PC-3 (cell line): ENCODE measurements at regions not wholly inside any gene's neighbourhood (a gene's known extent, or its start where the extent isn't known, plus 50 kb on each side); places are given as distances from the start of the nearest gene placed in this dataset.
"Not testable (repeated sequence)": the region's sequence is repeated elsewhere in the genome, so short reads cannot be mapped to it uniquely, and the experiment has no call there.

Experiments
- ATAC-seq: fragments of 200-7000 bp; cut with Tn5 transposase; 2 replicates; pipeline ENCODE4 v1.9.1; 2020; ENCODE audit warnings: mild to moderate bottlenecking, moderate library complexity
- BruUV-seq: library from RNA; stranded (reverse); fragments of 400-500 nt; replicated peaks from 2 replicates; lab custom pipeline; 2021; lab: Mats Ljungman, UMichigan
- CTCF ChIA-PET: fragments of 300-600 bp; sonication (Branson Sonifier 250); formaldehyde crosslinking; loops from one replicate; lab custom pipeline; 2022; ENCODE audit warnings: antibody characterized with exemption; lab: Charles Lee
- POLR2A ChIA-PET: fragments of 300-600 bp; sonication (Branson Sonifier 250); formaldehyde crosslinking; loops from one replicate; lab custom pipeline; 2022; ENCODE audit warnings: antibody characterized with exemption; ENCODE audit not compliant: unreplicated experiment; lab: Charles Lee
- DNase-seq: peaks from one replicate; pipeline ENCODE4 v3.0.0-alpha.2; 2015
- H2AFZ ChIP-seq: fragments of 300-600 bp; sonication (generic); 2 replicates; pipeline ENCODE4 v1.6.0; 2016; ENCODE audit warnings: antibody characterized with exemption, low read length
- H3F3A ChIP-seq: fragments of 300-600 bp; sonication (generic); one replicate; pipeline ENCODE4 v1.6.0; 2017; ENCODE audit warnings: antibody characterized with exemption, low read length, control low read depth, mild to moderate bottlenecking; ENCODE audit not compliant: unreplicated experiment
- H3K27ac ChIP-seq: fragments of 300-600 bp; sonication (generic); 2 replicates; pipeline ENCODE4 v1.5.1; 2016; ENCODE audit warnings: mild to moderate bottlenecking, low read length
- H3K27me3 ChIP-seq: fragments of 300-600 bp; sonication (generic); 2 replicates; pipeline ENCODE4 v1.6.1; 2016; ENCODE audit warnings: low read length, mixed read lengths
- H3K36me3 ChIP-seq: fragments of 300-600 bp; sonication (generic); 2 replicates; pipeline ENCODE4 v1.6.1; 2016; ENCODE audit warnings: low read depth, mixed run types, low read length, mixed read lengths
- H3K4me1 ChIP-seq: fragments of 300-600 bp; sonication (generic); 2 replicates; pipeline ENCODE4 v1.5.1; 2016; ENCODE audit warnings: low read length; ENCODE audit not compliant: insufficient read depth
- H3K4me2 ChIP-seq: fragments of 300-600 bp; sonication (generic); 2 replicates; pipeline ENCODE4 v1.6.0; 2016; ENCODE audit warnings: low read length
- H3K4me3 ChIP-seq: fragments of 300-600 bp; sonication (generic); 2 replicates; pipeline ENCODE4 v1.5.1; 2016; ENCODE audit warnings: mild to moderate bottlenecking, low read length, mixed read lengths
- H3K79me2 ChIP-seq: fragments of 300-600 bp; sonication (generic); 2 replicates; pipeline ENCODE4 v1.6.1; 2017; ENCODE audit warnings: low read length, mixed read lengths
- H3K9ac ChIP-seq: fragments of 300-600 bp; sonication (generic); 2 replicates; pipeline ENCODE4 v1.6.0; 2016; ENCODE audit warnings: mild to moderate bottlenecking, low read length
- H3K9me2 ChIP-seq: fragments of 300-600 bp; sonication (generic); replicated peaks from 2 replicates; pipeline ENCODE4 v1.6.1; 2016; ENCODE audit warnings: mixed run types, low read length, mixed read lengths
- H3K9me3 ChIP-seq: fragments of 300-600 bp; sonication (generic); 2 replicates; pipeline ENCODE4 v1.6.1; 2016; ENCODE audit warnings: low read length, mixed read lengths
- H4K20me1 ChIP-seq: fragments of 300-600 bp; sonication (generic); 2 replicates; pipeline ENCODE4 v1.6.1; 2016; ENCODE audit warnings: low read length, mixed read lengths
- CTCF ChIP-seq: fragments of 300-600 bp; sonication (generic); conservative IDR thresholded peaks from 2 replicates; pipeline ENCODE4 v1.5.1; 2017; ENCODE audit warnings: antibody characterized with exemption, low read depth, mild to moderate bottlenecking, low read length
- EZH2 ChIP-seq: fragments of 300-600 bp; sonication (generic); IDR thresholded peaks from one replicate; pipeline ENCODE4 v1.6.1; 2017; ENCODE audit warnings: antibody characterized with exemption, mild to moderate bottlenecking, low read length; ENCODE audit not compliant: unreplicated experiment
- EZH2phosphoT487 ChIP-seq: fragments of 300-600 bp; sonication (generic); IDR thresholded peaks from 2 replicates; pipeline ENCODE4 v1.6.1; 2018; ENCODE audit warnings: mild to moderate bottlenecking, antibody characterized with exemption, low read length, borderline replicate concordance
- intact Hi-C: fragments of 100-400 bp; cut with micrococcal nuclease; formaldehyde crosslinking; loops from 2 replicates; pipeline ENCODE4 v1.9.0; 2023

- Histone ChIP-seq H3K4me1 (no peaks in the 10 kb centered on the region), H3K9me3 (no peaks in the 10 kb centered on the region), H3K9ac (no peak overlapping the region), H4K20me1 (no peaks in the 10 kb centered on the region), H2AFZ (no peak overlapping the region), H3F3A (no peaks in the 10 kb centered on the region), H3K4me3 (no peak overlapping the region), H3K36me3 (no peaks in the 10 kb centered on the region), H3K4me2 (no peak overlapping the region), H3K27me3 (0 out of 2 replicates have a peak, but pooled peaks cover 9% of the 10 kb centered on the region), H3K79me2 (no peaks in the 10 kb centered on the region), H3K27ac (no peak overlapping the region), H3K9me2 (no peaks in the 10 kb centered on the region)
- TF ChIP-seq EZH2 = no peak
- CTCF ChIA-PET = no interaction called here
- no peak for ATAC-seq
- no peak for DNase-seq
- no TSS peak for BruUV-seq
- POLR2A ChIA-PET = no interaction called here
- intact Hi-C loops = no loop called here
Observed at GRCh38 chr3:19815805-19816204, 118.2 kb downstream of the EFHB start.

GRCh38 chr3:19813743-19814142 lies 120.3 kb downstream of the EFHB start:
- DNase-seq, CTCF ChIA-PET, H4K20me1 ChIP-seq, H3K27ac ChIP-seq, H3K4me2 ChIP-seq, H3K9me2 ChIP-seq, intact Hi-C loops, POLR2A ChIA-PET, H3K79me2 ChIP-seq, H3F3A ChIP-seq, ATAC-seq, H3K9ac ChIP-seq, H3K27me3 ChIP-seq, H3K4me1 ChIP-seq, H3K9me3 ChIP-seq, H2AFZ ChIP-seq, BruUV-seq, H3K36me3 ChIP-seq, H3K4me3 ChIP-seq: not testable (repeated sequence)

GRCh38 chr3:19811689-19812088 lies 122.3 kb downstream of the EFHB start:
- no peaks in the 10 kb centered on the region for H3K9me3 ChIP-seq
- H3K9ac ChIP-seq = no peak overlapping the region
- BruUV-seq = no TSS peak
- DNase-seq = no peak
- CTCF ChIA-PET = no interaction called here
- no peaks in the 10 kb centered on the region for H3K79me2 ChIP-seq
- H3K9me2 ChIP-seq = no peaks in the 10 kb centered on the region
- no peak for TF ChIP-seq EZH2
- TF ChIP-seq CTCF = no peak
- TF ChIP-seq EZH2phosphoT487 = no peak
- no peaks in the 10 kb centered on the region for H4K20me1 ChIP-seq
- intact Hi-C loops = no loop called here
- no peak overlapping the region for H3K4me2 ChIP-seq
- H3K36me3 ChIP-seq = no peaks in the 10 kb centered on the region
- 0 out of 2 replicates have a peak, but pooled peaks cover 9% of the 10 kb centered on the region for H3K27me3 ChIP-seq
- no peaks in the 10 kb centered on the region for H3K4me1 ChIP-seq
- H2AFZ ChIP-seq = no peak overlapping the region
- H3K27ac ChIP-seq = no peak overlapping the region
- H3F3A ChIP-seq = no peaks in the 10 kb centered on the region
- ATAC-seq = no peak
- POLR2A ChIA-PET = no interaction called here
- no peak overlapping the region for H3K4me3 ChIP-seq

- DNase-seq (no peak), ATAC-seq (no peak)
- intact Hi-C loops = no loop called here
- Histone ChIP-seq H3K9me2 (no peaks in the 10 kb centered on the region), H4K20me1 (no peaks in the 10 kb centered on the region), H3K27ac (no peak overlapping the region), H2AFZ (no peak overlapping the region), H3K4me2 (no peak overlapping the region), H3K27me3 (0 out of 2 replicates have a peak, but pooled peaks cover 9% of the 10 kb centered on the region), H3K36me3 (no peaks in the 10 kb centered on the region), H3K9ac (no peak overlapping the region), H3K79me2 (no peaks in the 10 kb centered on the region), H3K4me3 (no peak overlapping the region), H3K9me3 (no peaks in the 10 kb centered on the region), H3F3A (no peaks in the 10 kb centered on the region), H3K4me1 (no peaks in the 10 kb centered on the region)
- BruUV-seq = no TSS peak
- CTCF ChIA-PET = no interaction called here
- TF ChIP-seq EZH2 (no peak), EZH2phosphoT487 (no peak), CTCF (no peak)
- POLR2A ChIA-PET = no interaction called here
Observed at GRCh38 chr3:19808834-19809233, 125.2 kb downstream of the EFHB start.
